ENCODE measurements at regions not wholly inside any gene's neighbourhood (a gene's known extent, or its start where the extent isn't known, plus 50 kb on each side); places are given as distances from the start of the nearest gene placed in this dataset.

DNA sequence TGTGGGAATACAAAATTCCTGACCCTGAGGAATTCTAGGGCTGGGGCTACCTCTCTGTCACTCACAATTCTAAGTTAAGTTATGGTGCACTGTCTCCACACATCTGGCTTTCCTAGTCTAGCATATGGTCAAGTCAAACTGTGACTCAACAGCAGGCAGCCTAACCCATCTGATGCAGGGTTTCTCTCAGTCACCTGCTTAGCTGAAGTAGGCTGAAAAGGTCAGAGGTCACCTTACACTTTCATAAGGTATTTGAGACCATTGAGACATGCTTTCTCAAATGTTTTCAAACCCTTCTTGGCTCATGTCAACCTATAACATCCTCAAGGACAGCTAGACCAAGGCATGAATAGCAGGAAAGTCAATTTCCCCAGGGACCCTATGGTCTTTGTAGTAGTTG lies 196.5 kb upstream of the STK26 start:
- Histone ChIP-seq H3K27me3 (ENCODE audit: control insufficient read depth, insufficient read depth, low read length, poor library complexity, severe bottlenecking) (no peaks in the 10 kb centered on the region), H3K27ac (ENCODE audit: low read depth, low read length) (no peak overlapping the region), H3K36me3 (ENCODE audit: control insufficient read depth, insufficient read depth, low read length) (peaks cover 49% of the 10 kb centered on the region), H3K4me3 (ENCODE audit: low read length) (peak overlapping the region; percentile 98), H3K9ac (ENCODE audit: extremely low read depth, low read length, poor library complexity, severe bottlenecking) (no peak overlapping the region), H3K9me3 (ENCODE audit: control insufficient read depth, low read length) (peaks cover 4% of the 10 kb centered on the region), H3K4me1 (ENCODE audit: control insufficient read depth, insufficient read depth, low read length) (peaks cover 2% of the 10 kb centered on the region)
- TF ChIP-seq, protein P1, sequence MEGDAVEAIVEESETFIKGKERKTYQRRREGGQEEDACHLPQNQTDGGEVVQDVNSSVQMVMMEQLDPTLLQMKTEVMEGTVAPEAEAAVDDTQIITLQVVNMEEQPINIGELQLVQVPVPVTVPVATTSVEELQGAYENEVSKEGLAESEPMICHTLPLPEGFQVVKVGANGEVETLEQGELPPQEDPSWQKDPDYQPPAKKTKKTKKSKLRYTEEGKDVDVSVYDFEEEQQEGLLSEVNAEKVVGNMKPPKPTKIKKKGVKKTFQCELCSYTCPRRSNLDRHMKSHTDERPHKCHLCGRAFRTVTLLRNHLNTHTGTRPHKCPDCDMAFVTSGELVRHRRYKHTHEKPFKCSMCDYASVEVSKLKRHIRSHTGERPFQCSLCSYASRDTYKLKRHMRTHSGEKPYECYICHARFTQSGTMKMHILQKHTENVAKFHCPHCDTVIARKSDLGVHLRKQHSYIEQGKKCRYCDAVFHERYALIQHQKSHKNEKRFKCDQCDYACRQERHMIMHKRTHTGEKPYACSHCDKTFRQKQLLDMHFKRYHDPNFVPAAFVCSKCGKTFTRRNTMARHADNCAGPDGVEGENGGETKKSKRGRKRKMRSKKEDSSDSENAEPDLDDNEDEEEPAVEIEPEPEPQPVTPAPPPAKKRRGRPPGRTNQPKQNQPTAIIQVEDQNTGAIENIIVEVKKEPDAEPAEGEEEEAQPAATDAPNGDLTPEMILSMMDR (conservative IDR thresholded peaks at IDR 0.05), result no peak
- DNase-seq, result no peak
- peaks cover 52% of the 10 kb centered on the region for H3K36me3 Mint-ChIP-seq (ENCODE audit: low read depth)
- no peaks in the 10 kb centered on the region for H3K9me3 Mint-ChIP-seq
- H3K27me3 Mint-ChIP-seq (ENCODE audit: insufficient read depth), result no peaks in the 10 kb centered on the region
- peak overlapping the region; percentile 92 for H3K4me3 Mint-ChIP-seq
- peaks cover 28% of the 10 kb centered on the region for H3K4me1 Mint-ChIP-seq
- H3K27ac Mint-ChIP-seq, result no peak overlapping the region

DNA sequence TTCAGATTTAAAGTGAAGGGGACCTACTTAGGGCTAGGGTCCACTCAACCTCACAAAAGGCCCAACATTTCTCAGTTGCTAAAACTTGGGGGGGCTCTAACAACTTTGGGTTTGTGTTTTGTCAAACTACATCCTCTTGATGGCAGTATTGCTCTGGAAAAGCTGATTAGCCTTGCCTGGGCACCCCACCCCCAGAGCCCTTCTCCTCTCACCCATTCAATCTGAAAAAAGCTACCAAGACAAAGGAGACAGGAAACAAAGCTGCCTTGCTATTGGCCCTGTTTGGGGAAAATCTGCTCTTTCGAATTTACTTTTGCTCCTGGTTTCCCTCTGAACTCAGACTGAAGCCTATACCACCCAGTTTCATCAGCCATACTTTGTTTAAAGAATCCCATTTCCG lies 195.2 kb upstream of the STK26 start:
- WGBS, 2 experiments (ENCODE audit: insufficient coverage in 1 of 2, insufficient read length in 1 of 2), result 0% methylated on average over 1 of the region's 2 CpGs; no CpG with 5 or more reads in 1 of the 2 experiments

DNA sequence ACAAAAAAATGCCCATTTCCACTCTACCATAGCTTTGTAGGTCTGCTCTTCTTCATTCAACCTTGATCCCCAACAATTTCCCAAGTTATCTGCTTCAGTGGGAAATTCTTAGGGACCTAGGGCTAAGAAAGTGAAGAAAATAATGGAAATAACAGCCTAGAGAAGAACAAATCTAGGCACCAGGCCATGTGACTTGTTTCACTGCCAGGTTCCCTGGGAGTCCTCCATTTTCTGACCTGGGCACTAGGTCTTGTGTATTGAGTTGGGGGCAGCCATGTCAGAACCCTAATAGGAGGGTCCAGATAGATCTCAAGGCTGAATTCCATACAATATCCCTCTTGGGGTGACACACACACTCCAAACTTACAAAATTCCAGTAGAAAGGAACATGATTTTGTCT lies 194.6 kb upstream of the STK26 start:
- Mint-ChIP-seq H3K4me3 (peak overlapping the region; percentile 92), H3K36me3 (ENCODE audit: low read depth) (peaks cover 33% of the 10 kb centered on the region), H3K4me1 (peaks cover 39% of the 10 kb centered on the region), H3K27ac (peak overlapping the region; percentile 98), H3K9me3 (no peaks in the 10 kb centered on the region), H3K27me3 (ENCODE audit: insufficient read depth) (no peaks in the 10 kb centered on the region)
- Histone ChIP-seq H3K4me1 (ENCODE audit: control insufficient read depth, insufficient read depth, low read length) (peaks cover 4% of the 10 kb centered on the region), H3K4me3 (ENCODE audit: low read length) (peak overlapping the region; percentile 98), H3K36me3 (ENCODE audit: control insufficient read depth, insufficient read depth, low read length) (peaks cover 32% of the 10 kb centered on the region), H3K27me3 (ENCODE audit: control insufficient read depth, insufficient read depth, low read length, poor library complexity, severe bottlenecking) (no peaks in the 10 kb centered on the region), H3K9ac (ENCODE audit: extremely low read depth, low read length, poor library complexity, severe bottlenecking) (peak overlapping the region; percentile 93), H3K27ac (ENCODE audit: low read depth, low read length) (peak overlapping the region; percentile 32), H3K9me3 (ENCODE audit: control insufficient read depth, low read length) (no peaks in the 10 kb centered on the region)
- TF ChIP-seq, protein P1 (conservative IDR thresholded peaks at IDR 0.05), result no peak
- DNase-seq, result no peak

More for the DNA sequence above, 195.2 kb upstream of the STK26 start:
- Histone ChIP-seq H3K36me3 (ENCODE audit: control insufficient read depth, insufficient read depth, low read length) (peaks cover 37% of the 10 kb centered on the region), H3K9me3 (ENCODE audit: control insufficient read depth, low read length) (peaks cover 2% of the 10 kb centered on the region), H3K4me1 (ENCODE audit: control insufficient read depth, insufficient read depth, low read length) (peaks cover 4% of the 10 kb centered on the region), H3K9ac (ENCODE audit: extremely low read depth, low read length, poor library complexity, severe bottlenecking) (peak overlapping the region; percentile 93), H3K4me3 (ENCODE audit: low read length) (peak overlapping the region; percentile 98), H3K27me3 (ENCODE audit: control insufficient read depth, insufficient read depth, low read length, poor library complexity, severe bottlenecking) (no peaks in the 10 kb centered on the region), H3K27ac (ENCODE audit: low read depth, low read length) (peak overlapping the region; percentile 47)
- Mint-ChIP-seq H3K27ac (peak overlapping the region; percentile 95), H3K9me3 (no peaks in the 10 kb centered on the region), H3K4me3 (peak overlapping the region; percentile 92), H3K27me3 (ENCODE audit: insufficient read depth) (no peaks in the 10 kb centered on the region), H3K4me1 (peaks cover 39% of the 10 kb centered on the region), H3K36me3 (ENCODE audit: low read depth) (peaks cover 38% of the 10 kb centered on the region)
- TF ChIP-seq, protein P1 (conservative IDR thresholded peaks at IDR 0.05), result peak; percentile 77
- DNase-seq, result peak; percentile 78
